ENCODE measurements at regions not wholly inside any gene's neighbourhood (a gene's known extent, or its start where the extent isn't known, plus 50 kb on each side); places are given as distances from the start of the nearest gene placed in this dataset.
"Not testable (repeated sequence)": the region's sequence is repeated elsewhere in the genome, so short reads cannot be mapped to it uniquely, and the experiment has no call there.

- H3K4me3 ChIP-seq (ENCODE audit: low read depth, poor library complexity, severe bottlenecking); intact Hi-C loops (cut with DNase I; ENCODE audit: low total_unique reads); DNase-seq (ENCODE audit: low spot score in 2 of 2): not testable (repeated sequence)
- 0% methylated on average over 1 of the region's 14 CpGs; no CpG with 5 or more reads in 1 of the 2 donors for WGBS, 2 donors
These were observed 5400.0 kb upstream of the TPTE start for GRCh38 chr21:5121399-5121798.

GRCh38 chr21:5121849-5122248 is 5399.5 kb upstream of the TPTE start:
- intact Hi-C loops (cut with DNase I; ENCODE audit: low total_unique reads); DNase-seq (ENCODE audit: low spot score in 2 of 2); H3K4me3 ChIP-seq (ENCODE audit: low read depth, poor library complexity, severe bottlenecking): not testable (repeated sequence)
- no CpG with 5 or more reads among the region's 16 CpGs for WGBS, 2 donors

- 0% methylated on average over 4 of the region's 16 CpGs; no CpG with 5 or more reads in 1 of the 2 donors for WGBS, 2 donors
These were observed 5397.7 kb upstream of the TPTE start for GRCh38 chr21:5123655-5124054.

GRCh38 chr21:5128261-5128660 is 5393.1 kb upstream of the TPTE start:
- 0% methylated on average over 8 of the region's 42 CpGs; no CpG with 5 or more reads in 1 of the 2 donors for WGBS, 2 donors
- peak; percentile 95 to 99 for DNase-seq (ENCODE audit: low spot score in 2 of 2)
- H3K4me3 ChIP-seq (ENCODE audit: low read depth, poor library complexity, severe bottlenecking); intact Hi-C loops (cut with DNase I; ENCODE audit: low total_unique reads): not testable (repeated sequence)

More at GRCh38 chr21:5123655-5124054, 5397.7 kb upstream of the TPTE start:
- H3K4me3 ChIP-seq (ENCODE audit: low read depth, poor library complexity, severe bottlenecking); intact Hi-C loops (cut with DNase I; ENCODE audit: low total_unique reads): not testable (repeated sequence)
- peak; percentile 76 to 96 for DNase-seq (ENCODE audit: low spot score in 2 of 2)

- intact Hi-C loops (cut with DNase I; ENCODE audit: low total_unique reads); DNase-seq (ENCODE audit: low spot score in 2 of 2); H3K4me3 ChIP-seq (ENCODE audit: low read depth, poor library complexity, severe bottlenecking): not testable (repeated sequence)
- WGBS, 2 donors, result 100% methylated on average over 1 to 3 of the region's 19 CpGs
These were observed 5387.6 kb upstream of the TPTE start for GRCh38 chr21:5133824-5134223.

- peak in 1 of 2 donors; percentile 36 for DNase-seq (ENCODE audit: low spot score in 2 of 2)
- intact Hi-C loops (cut with DNase I; ENCODE audit: low total_unique reads); H3K4me3 ChIP-seq (ENCODE audit: low read depth, poor library complexity, severe bottlenecking): not testable (repeated sequence)
- no CpG with 5 or more reads among the region's 8 CpGs for WGBS, 2 donors
These were observed 5385.0 kb upstream of the TPTE start for GRCh38 chr21:5136406-5136805.

- H3K4me3 ChIP-seq (ENCODE audit: low read depth, poor library complexity, severe bottlenecking); intact Hi-C loops (cut with DNase I; ENCODE audit: low total_unique reads): not testable (repeated sequence)
- peak in 1 of 2 donors; percentile 61 for DNase-seq (ENCODE audit: low spot score in 2 of 2)
- 100% methylated on average over 1 of the region's 18 CpGs; no CpG with 5 or more reads in 1 of the 2 donors for WGBS, 2 donors
These were observed 5384.4 kb upstream of the TPTE start for GRCh38 chr21:5137006-5137405.

- intact Hi-C loops (cut with DNase I; ENCODE audit: low total_unique reads), result not testable (repeated sequence)
These were observed 5382.7 kb upstream of the TPTE start for GRCh38 chr21:5138687-5139086.

GRCh38 chr21:5139528-5139927 is 5381.9 kb upstream of the TPTE start:
- H3K4me3 ChIP-seq (ENCODE audit: low read depth, poor library complexity, severe bottlenecking); DNase-seq (ENCODE audit: low spot score in 2 of 2); intact Hi-C loops (cut with DNase I; ENCODE audit: low total_unique reads): not testable (repeated sequence)
- WGBS, 2 donors, result no CpG with 5 or more reads among the region's 11 CpGs

More at GRCh38 chr21:5138687-5139086, 5382.7 kb upstream of the TPTE start:
- 91 to 94% methylated on average over 5 of the region's 7 CpGs for WGBS, 2 donors
- peak in 1 of 2 donors; percentile 63 for DNase-seq (ENCODE audit: low spot score in 2 of 2)
- H3K4me3 ChIP-seq (ENCODE audit: low read depth, poor library complexity, severe bottlenecking), result not testable (repeated sequence)

GRCh38 chr21:5143011-5143410 is 5378.4 kb upstream of the TPTE start:
- peak in 1 of 2 donors; percentile 42 for DNase-seq (ENCODE audit: low spot score in 2 of 2)
- H3K4me3 ChIP-seq (ENCODE audit: low read depth, poor library complexity, severe bottlenecking); intact Hi-C loops (cut with DNase I; ENCODE audit: low total_unique reads): not testable (repeated sequence)
- WGBS, 2 donors, result 80 to 100% methylated on average over 2 to 5 of the region's 6 CpGs

GRCh38 chr21:5144731-5145130 is 5376.7 kb upstream of the TPTE start:
- 77% methylated on average over 6 of the region's 15 CpGs; no CpG with 5 or more reads in 1 of the 2 donors for WGBS, 2 donors
- peak in 1 of 2 donors; percentile 60 for DNase-seq (ENCODE audit: low spot score in 2 of 2)
- intact Hi-C loops (cut with DNase I; ENCODE audit: low total_unique reads); H3K4me3 ChIP-seq (ENCODE audit: low read depth, poor library complexity, severe bottlenecking): not testable (repeated sequence)

- WGBS, 2 donors, result no CpG with 5 or more reads among the region's 18 CpGs
- DNase-seq (ENCODE audit: low spot score in 2 of 2), result peak in 1 of 2 donors; percentile 28
- intact Hi-C loops (cut with DNase I; ENCODE audit: low total_unique reads); H3K4me3 ChIP-seq (ENCODE audit: low read depth, poor library complexity, severe bottlenecking): not testable (repeated sequence)
These were observed 5373.7 kb upstream of the TPTE start for GRCh38 chr21:5147685-5148084.

- H3K4me3 ChIP-seq (ENCODE audit: low read depth, poor library complexity, severe bottlenecking); intact Hi-C loops (cut with DNase I; ENCODE audit: low total_unique reads): not testable (repeated sequence)
- DNase-seq (ENCODE audit: low spot score in 2 of 2), result peak in 1 of 2 donors; percentile 20
- WGBS, 2 donors, result 93 to 100% methylated on average over 2 to 9 of the region's 14 CpGs
These were observed 5372.2 kb upstream of the TPTE start for GRCh38 chr21:5149222-5149621.

- H3K4me3 ChIP-seq (ENCODE audit: low read depth, poor library complexity, severe bottlenecking); intact Hi-C loops (cut with DNase I; ENCODE audit: low total_unique reads): not testable (repeated sequence)
- DNase-seq (ENCODE audit: low spot score in 2 of 2), result peak in 1 of 2 donors; percentile 84
- no CpG with 5 or more reads among the region's 69 CpGs for WGBS, 2 donors
These were observed 5367.3 kb upstream of the TPTE start for GRCh38 chr21:5153842-5154640.

- peak; percentile 68 to 96 for DNase-seq (ENCODE audit: low spot score in 2 of 2)
- WGBS, 2 donors, result no CpG with 5 or more reads among the region's 50 CpGs
- H3K4me3 ChIP-seq (ENCODE audit: low read depth, poor library complexity, severe bottlenecking); intact Hi-C loops (cut with DNase I; ENCODE audit: low total_unique reads): not testable (repeated sequence)
These were observed 5366.8 kb upstream of the TPTE start for GRCh38 chr21:5154641-5154982.

Data from lower leg skin (tissue), 3 donors.